IPS-NIHi7 (cell line): ENCODE measurements at regions not wholly inside any gene's neighbourhood (a gene's known extent, or its start where the extent isn't known, plus 50 kb on each side); places are given as distances from the start of the nearest gene placed in this dataset.

Source experiments
- DNase-seq: peaks from one replicate; pipeline ENCODE4 v3.0.0; 2012; ENCODE audit warnings: mixed read lengths; ENCODE audit errors: extremely low spot score

DNA sequence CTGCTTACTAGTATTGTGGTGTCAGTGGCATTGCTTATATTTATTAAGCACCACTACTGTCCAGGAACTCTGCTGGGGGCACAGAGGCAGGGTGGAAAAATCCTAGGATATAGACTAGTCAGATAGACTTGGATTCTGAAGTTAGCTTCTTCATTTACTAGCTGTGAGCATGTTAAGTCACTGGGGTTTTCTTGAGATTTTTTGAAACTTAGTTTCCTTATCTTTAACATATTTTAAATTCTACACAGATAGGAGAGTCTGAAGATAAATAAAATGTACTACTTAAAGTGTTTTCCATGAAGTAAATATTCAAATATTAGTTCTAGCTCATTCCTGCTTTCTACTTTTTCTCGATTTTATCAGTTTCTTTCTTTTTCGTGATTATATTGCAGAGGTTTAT is 196.9 kb upstream of the GRID2 start:
- no peak for DNase-seq

DNA sequence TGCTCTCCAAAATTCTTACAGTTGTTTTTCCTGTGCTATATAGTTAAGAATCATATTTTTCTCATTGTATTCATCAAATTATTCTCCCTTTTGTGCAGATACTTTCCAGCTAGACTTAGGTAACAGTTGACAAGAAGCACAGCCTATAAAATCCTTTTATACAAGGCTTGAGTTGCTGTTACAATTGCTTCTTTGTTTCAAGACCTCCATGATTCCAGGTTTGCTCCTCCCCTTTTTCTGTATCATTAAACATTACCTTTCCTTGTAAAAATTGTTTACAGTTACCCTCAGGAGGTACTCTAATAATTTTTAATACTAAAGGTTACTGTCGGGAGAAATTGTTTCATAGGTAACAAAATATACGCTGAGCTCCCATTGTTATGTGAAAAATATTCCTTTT is 192.3 kb upstream of the GRID2 start:
- no peak for DNase-seq

DNA sequence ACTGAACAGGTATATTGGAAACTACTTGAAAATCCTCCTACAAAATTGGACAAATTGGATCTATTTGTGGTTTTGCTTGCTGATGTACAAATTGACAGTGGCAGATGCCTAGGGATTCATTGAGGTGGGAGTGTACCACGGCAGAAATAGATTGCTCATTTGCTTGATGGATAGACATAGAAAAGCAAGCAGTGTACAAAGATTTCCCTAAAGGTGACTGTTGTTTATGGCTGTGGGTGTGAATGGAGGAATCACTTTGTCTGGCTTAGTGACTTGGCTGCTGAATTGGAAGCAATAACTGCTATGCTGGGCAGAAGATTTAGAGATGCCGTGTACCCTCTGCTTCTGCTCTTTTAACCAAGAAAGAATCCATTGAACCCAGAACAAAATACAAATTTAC is 191.0 kb upstream of the GRID2 start:
- no peak for DNase-seq

DNA sequence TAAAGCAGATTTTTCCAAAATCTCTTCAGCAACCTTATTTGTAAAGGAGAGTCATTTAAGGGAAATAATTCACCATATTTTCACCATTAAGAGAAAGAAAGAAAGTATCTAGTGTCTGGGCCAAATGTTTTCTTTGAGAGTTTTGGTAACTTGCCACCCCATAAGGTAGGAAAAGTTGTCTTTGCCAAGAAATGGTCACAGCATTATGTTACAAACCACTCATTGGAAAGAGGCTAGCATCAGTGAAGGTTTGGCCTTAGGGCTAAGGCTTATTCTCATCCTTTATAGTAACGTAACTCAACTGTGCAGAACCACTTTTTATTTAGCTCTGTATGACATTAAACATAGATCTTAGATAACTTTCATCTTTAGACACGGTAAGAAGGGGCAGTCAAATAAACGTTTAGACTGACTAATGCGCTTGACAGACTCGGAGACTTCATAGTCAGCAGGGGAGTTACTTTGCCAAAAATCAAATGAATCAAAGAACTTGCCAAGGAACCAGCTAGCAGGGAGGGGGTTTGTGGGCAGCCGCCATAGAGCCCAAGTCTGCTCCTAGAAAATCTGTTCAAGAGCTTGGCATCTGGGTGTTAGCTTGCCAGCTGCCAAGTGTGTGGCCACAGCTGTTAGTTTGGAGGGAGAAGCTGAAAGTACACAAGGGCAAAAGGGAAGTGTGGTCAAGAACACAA is 182.8 kb upstream of the GRID2 start:
- DNase-seq, result no peak

DNA sequence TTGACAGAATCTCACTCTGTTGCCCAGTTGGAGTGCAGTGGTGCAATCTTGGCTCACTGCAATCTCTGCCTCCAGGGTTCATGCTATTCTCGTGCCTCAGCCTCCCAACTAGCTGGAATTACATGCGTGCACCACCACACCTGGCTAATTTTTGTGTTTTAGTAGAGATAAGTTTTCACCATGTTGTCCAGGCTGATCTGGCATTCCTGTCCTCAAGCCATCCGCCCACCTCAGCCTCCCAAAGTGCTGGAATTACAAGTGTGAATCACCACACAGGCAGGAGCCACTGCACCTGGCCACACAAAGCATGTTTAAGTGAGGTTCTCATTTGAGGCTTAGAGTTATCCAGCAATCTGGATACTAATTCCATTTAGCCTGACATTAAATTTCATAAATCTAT is 180.9 kb upstream of the GRID2 start:
- no peak for DNase-seq

DNA sequence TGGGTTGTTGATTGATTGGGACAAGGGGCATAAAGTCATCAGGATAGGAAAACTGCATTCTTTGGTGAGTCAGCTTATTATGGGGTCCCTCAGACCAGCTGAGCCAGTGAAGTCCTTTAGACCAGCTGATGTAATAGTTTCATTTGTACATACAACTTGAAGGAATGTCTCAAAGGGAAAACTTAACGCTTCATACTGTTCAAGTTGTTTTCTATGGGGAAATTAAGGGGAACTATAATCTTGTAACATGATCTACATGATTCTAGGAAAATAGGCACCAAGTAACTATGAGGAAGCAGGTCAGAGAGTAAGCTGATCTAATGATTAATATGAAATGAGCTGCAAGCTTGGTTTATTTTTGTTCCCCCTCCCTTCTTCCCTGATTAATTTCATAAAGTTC is 175.1 kb upstream of the GRID2 start:
- no peak for DNase-seq

- DNase-seq, result no peak
Measured at GRCh38 chr4:92129408-92129994, 174.3 kb upstream of the GRID2 start.

DNA sequence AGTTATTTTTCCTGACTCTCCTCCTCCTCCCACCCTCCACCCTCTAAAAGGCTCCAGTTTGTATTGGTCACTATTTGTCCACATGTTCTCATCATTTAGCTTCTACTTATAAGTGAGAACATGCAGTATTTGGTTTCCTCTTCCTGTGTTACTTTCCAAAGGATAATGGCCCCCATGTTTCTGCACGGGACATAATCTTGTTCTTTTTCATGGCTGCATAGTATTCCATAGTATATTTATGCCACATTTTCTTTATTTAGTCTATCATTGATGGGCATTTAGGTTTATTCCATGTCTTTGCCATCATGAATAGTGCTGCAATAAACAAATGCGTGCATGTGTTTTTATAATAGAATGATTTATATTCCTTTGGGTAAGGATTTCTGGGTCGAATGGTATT is 167.3 kb upstream of the GRID2 start:
- DNase-seq, result no peak

GRCh38 chr4:92163348-92163747 is 140.4 kb upstream of the GRID2 start:
- peak; percentile 15 for DNase-seq

- DNase-seq, result no peak
Measured at GRCh38 chr4:92170340-92170739, 133.4 kb upstream of the GRID2 start.

DNA sequence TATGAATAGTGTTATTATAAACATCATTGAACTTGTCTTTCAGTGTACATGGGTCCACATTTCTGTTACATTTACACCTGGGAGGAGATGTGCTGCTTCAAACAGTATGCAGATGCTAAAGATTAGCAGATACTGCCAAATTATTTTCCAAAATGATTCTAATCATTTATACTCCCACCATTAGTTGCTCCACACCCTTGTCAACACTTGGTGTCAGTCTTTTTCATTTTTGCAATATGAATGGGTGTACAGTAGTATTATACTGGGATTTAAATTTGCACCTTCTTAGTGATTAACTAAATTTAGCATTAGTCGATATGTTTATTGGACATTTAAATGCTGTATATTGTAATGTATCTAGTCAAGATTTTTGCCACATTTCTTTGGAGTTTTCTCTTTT is 131.6 kb upstream of the GRID2 start:
- DNase-seq, result no peak

GRCh38 chr4:92175250-92175649 is 128.5 kb upstream of the GRID2 start:
- peak; percentile 38 for DNase-seq

DNA sequence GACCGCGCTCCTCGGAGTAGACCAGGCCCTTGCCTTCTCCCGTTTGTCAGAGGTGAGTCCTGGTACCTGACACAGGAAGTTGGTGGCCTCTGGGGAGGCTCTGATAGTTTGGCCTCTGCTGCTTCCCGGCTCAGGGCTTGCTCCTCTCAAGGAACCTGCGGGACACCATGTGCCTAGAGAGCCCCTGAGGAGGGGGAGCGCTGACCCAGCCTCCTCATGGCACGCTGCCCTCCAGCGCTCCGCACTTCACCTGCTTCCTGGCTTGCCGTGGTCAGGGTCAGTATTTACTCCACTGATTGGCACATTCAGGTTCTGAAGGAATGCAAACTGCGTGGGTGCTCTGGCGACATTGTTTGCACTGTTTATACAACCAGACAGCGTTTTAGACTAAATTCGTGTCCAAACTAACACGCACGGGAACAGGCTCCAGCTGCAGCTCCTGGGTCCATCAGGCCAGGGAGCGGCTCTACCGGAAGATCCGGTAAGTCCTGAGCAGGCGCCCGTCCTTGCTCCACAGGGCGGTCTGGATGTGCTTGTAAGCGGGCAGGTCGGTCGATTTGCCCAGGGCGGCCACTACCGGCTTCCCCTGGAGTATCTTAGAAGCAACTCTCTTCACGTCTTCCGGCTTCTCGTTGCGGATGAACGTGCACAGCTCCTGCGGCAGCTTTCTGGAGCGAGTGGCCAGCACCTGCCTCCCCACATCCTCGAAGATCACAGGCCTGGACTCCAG is 121.6 kb upstream of the GRID2 start:
- DNase-seq, result no peak

DNA sequence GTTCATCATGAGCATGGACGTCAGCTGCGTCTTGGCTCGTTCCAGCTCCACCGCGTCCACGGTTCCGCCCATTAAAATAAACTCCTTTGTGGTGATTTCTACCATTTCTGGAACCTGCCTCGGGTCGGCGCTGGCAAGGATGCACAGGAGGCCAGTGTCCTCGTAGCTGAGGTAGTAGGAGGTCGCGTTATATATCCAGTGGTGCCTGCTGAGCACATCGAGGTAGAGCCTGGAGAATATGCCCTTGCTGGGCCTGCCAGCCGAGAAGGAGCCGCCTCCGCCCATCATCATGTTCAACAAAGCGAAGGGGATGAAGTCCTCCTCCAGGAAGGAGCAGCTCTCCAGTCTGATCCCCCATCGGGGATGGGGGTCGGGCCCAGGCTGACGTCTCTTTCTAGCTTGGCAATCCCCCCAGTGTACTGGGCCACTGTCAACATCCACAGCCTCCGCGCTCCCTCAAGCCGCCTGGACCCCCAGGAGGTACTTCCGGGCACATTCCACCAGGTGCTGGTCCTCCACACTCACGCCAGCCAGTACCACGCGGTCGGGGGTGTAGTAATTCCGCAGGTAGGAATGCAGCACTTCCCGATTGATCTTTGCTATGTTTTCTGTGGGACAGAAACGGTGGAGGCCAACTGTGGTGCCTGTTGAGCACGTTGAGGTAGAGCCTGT is 120.9 kb upstream of the GRID2 start:
- DNase-seq, result no peak

- no peak for DNase-seq
Measured at GRCh38 chr4:92183825-92184224, 119.9 kb upstream of the GRID2 start.

- no peak for DNase-seq
Measured at GRCh38 chr4:92184566-92184965, 119.2 kb upstream of the GRID2 start.

DNA sequence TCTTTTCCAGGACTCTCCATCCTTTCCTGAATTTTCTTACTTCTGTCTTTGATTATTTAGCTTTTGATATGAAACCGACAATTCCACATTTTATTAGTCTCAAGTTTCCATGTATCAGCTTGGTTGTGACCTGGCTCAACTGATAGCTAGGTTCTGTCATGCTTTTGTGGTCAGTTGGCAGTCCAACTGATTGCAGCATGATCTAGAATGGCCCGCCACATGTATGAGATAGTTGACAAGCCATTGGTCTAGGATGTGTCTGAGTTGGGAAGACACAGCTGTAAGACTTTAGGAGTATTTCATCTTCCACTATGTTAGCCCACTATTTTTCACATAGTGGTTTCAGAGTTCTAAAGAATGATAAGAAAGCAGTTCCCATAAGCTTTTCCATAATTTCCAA is 117.5 kb upstream of the GRID2 start:
- no peak for DNase-seq

DNA sequence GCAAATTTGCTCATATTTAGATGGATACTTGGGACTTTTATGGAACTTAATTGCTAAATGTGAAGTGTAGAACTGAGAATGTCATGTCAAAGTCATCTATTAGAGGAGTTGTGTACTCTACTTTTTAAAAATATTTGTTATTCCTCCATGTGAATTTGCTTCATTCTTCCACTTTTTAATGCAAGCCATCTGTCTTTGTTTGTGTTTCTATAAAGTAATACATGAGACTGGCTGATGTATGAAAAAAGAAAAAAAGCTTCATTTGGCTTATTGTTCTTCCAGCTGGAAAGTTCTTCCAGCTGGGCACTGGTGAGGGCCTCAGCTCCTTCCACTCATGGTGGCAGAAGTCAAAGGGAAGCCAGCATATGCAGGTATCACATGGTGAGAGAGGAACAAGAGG is 114.6 kb upstream of the GRID2 start:
- DNase-seq, result no peak

GRCh38 chr4:92198711-92199110 is 105.1 kb upstream of the GRID2 start:
- no peak for DNase-seq

DNA sequence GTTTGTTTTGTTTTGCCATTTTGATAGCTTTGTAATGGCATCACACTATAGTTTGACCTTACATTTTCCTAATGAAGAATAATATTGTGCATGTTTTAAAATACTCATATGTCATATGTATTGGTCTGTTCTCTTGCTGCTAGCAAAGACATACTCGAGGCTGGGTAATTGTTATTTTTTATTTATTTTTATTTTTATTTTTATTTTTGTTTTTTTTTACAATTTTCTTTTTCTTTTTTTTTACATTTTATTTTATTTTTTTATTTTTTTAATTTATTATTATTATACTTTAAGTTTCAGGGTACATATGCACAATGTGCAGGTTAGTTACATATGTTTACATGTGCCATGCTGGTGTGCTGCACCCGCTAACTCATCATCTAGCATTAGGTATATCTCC is 104.6 kb upstream of the GRID2 start:
- DNase-seq, result no peak

DNA sequence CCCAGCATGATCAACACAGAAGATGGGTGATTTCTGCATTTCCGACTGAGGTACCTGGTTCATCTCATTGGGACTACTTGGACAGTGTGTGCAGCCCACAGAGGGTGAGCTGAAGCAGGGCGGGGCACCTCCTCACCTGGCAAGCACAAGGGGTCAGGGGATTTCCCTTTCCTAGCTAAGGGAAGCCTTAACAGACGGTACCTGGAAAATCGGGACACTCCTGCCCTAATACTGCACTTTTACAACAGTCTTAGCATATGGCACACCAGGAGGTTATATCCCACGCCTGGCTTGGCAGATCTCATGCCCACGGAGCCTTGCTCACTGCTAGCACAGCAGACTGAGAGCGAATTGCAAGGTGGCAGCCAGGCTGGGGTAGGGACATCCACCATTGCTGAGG is 92.9 kb upstream of the GRID2 start:
- DNase-seq, result no peak

GRCh38 chr4:92215476-92215875 is 88.3 kb upstream of the GRID2 start:
- no peak for DNase-seq

- DNase-seq, result no peak
Measured at GRCh38 chr4:92231511-92231910, 72.3 kb upstream of the GRID2 start.
